MV-4-11 (cell line): ENCODE measurements at regions not wholly inside any gene's neighbourhood (a gene's known extent, or its start where the extent isn't known, plus 50 kb on each side); places are given as distances from the start of the nearest gene placed in this dataset.
"Not testable (repeated sequence)": the region's sequence is repeated elsewhere in the genome, so short reads cannot be mapped to it uniquely, and the experiment has no call there.

Experiments used
- DNase-seq: peaks from one replicate; lab custom pipeline; 2025; lab: John Stamatoyannopoulos, UW

DNA sequence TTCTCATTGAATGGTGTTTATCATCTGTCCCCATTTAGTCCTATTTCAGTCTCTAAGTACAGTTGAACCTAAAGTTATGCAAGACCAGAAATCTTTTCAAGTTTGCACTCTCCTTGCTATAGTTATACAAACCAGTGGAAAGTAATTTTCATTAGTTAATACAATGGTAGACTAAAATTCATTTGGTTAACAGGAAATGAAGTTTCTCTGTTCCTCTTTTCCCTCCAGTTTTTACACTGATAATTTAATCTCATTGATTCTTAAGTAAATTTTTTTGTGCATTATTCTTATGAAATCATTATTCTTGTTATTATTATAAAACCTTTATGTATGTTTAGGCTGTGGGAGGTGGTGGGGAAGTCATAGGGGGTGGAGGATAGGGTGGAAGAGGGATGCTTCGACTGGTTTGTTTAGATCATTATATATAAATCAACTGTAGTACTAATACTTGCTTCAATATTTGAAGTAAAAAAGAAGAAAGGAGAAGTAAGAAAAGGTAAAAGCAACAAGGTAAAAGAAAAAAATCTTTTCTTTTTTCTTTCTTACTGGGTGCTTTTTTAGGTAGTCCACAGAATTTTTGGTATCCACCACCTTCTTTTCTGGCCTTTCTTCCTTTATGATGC is 104.1 kb downstream of the GPR85 start:
- DNase-seq = no peak

DNA sequence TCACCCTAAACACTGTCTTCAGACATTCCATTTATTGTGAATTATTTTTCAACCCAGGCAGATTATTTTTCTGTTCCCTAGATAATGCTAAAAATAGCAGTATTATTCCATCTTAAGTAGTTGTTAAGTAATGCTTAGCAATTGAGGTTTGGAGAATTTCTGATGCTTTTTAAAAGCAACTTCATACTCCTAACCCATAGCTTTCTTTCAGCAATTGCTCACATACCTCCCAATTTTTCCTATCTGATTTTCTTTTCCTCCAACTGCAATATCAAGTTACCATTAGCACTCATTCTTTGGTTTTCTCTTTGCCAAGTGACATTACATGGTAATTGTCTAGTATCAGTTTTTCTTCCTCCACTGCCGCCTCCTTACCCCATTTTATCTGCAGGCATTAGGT is 104.7 kb downstream of the GPR85 start:
- no peak for DNase-seq

DNA sequence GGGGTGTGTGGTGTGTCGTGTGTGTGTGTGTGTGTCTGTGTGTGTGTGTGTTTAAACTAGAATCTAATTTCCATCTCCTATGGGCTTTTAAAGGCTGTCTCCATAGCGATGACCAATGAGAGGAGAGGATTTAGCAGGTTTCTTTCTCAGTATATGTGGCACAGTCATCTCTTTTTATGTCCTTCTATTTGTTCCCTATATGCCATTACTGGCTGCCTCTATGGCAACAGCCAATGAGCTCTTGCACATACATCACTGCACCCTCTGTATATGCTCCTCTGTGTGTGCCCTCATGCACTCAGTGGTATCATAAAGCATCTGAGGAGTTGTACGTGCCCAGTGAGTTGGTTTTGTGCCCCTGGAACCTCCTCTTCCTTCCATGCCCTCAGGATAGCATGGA is 107.6 kb downstream of the GPR85 start:
- not testable (repeated sequence) for DNase-seq

GRCh38 chr7:112977244-112977955 is 109.2 kb downstream of the GPR85 start:
- not testable (repeated sequence) for DNase-seq

- DNase-seq = no peak
Observed at GRCh38 chr7:112970771-112971170, 115.9 kb downstream of the GPR85 start.

DNA sequence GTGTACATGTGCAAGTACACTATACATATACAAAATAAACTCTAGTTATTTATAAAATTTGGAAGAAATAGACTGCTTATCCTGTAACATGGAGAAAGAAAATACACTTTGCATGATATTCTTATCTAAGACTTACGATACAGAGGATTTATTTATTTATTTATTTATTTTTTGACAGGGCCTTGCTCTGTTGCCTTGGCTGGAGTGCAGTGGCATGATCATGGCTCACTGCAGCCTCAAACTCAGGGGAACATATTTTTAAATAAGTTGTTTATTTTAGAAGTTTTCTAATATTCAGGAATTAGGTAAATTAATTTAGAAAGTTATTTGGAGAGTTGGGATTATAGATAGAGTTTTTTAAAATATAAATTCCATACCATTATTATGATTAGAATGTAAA is 116.7 kb downstream of the GPR85 start:
- DNase-seq = no peak

- no peak for DNase-seq
Observed at GRCh38 chr7:112965506-112965905, 121.1 kb downstream of the GPR85 start.

- no peak for DNase-seq
Observed at GRCh38 chr7:112963634-112964033, 123.0 kb downstream of the GPR85 start.

- no peak for DNase-seq
Observed at GRCh38 chr7:112962815-112963214, 123.8 kb downstream of the GPR85 start.

GRCh38 chr7:112959276-112959675 is 127.4 kb downstream of the GPR85 start:
- peak; percentile 43 for DNase-seq

GRCh38 chr7:112958775-112959174 is 127.9 kb downstream of the GPR85 start:
- no peak for DNase-seq

DNA sequence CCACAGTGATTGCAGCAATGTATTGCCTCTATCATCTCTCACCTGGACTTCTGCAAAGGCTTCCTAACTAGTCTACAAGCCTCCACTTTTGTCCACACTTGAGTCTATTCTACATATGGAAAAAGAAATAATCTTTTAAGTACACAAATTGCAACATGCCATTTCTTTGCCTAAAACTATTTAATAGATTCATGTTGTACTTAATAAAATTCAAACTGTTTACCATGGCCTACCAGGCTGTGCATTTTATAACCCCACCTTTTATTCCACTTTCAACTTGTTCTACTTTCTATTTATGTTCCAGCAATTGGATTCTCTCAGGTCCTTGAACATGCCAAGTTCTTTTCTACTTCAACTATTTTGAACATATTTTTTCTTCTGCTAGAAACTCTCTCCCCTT is 128.7 kb downstream of the GPR85 start:
- DNase-seq = no peak

GRCh38 chr7:112953031-112953430 is 133.6 kb downstream of the GPR85 start:
- not testable (repeated sequence) for DNase-seq

- no peak for DNase-seq
Observed at GRCh38 chr7:112951070-112951469, 135.6 kb downstream of the GPR85 start.

- not testable (repeated sequence) for DNase-seq
Observed at GRCh38 chr7:112949682-112950081, 136.9 kb downstream of the GPR85 start.

- no peak for DNase-seq
Observed at GRCh38 chr7:112946350-112946749, 140.3 kb downstream of the GPR85 start.

DNA sequence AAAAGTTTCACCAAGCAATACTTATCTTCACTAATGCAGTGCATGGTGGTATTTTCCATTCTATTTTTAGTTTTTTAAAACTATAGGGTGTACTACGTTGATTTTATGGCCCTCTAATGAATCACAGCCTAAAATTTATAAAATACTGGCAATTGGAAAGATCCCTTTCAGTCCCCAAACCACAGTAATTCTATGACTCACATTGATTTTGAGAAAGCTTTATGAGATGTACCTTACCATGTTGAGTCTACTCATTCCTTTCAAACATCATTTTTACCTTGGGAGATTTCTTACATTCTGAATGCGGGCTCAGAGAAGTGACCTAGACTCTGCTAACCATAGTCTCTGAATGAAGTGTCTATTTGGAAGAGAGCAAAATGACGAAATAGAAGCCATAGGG is 141.6 kb downstream of the GPR85 start:
- no peak for DNase-seq

DNA sequence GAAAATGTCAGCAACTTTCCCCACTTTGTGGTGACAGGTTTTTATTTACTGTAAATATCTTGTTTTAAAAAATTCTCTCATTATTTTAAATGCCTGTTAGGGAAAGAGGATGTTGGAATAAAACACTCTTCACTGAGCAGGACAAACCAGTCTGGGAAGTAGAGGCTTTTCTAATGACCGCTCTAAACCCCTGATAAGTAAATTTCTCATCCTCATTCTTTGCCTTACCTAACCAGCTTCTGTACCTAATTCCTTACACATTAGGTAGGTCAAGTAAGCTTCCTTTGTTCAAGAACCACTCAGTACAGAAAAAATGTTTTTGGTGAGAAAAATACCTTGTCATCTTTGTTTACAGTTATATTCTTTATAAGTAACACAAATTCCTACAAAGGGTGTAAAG is 143.6 kb downstream of the GPR85 start:
- DNase-seq = no peak

- DNase-seq = not testable (repeated sequence)
Observed at GRCh38 chr7:112942125-112942524, 144.5 kb downstream of the GPR85 start.

DNA sequence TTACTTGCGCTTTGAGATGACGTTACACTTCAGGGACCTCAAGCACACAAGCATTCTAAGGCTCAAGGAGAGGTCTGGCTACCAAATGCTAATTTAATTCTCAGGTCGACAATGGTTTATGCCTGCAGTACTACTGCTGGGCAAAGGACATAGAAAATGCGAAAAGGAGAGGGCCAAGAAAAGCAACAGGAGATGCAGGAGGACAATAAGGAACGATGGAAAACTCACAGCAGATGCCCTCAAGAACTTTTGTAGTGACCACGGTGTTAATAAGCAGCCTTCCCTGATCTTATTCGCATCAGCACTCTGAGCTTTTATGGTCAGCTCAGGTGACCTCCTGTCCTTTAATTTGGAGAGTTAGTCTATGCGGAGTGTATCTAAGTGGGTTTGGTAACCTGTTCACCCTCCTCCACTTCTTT is 146.3 kb downstream of the GPR85 start:
- DNase-seq = no peak

DNA sequence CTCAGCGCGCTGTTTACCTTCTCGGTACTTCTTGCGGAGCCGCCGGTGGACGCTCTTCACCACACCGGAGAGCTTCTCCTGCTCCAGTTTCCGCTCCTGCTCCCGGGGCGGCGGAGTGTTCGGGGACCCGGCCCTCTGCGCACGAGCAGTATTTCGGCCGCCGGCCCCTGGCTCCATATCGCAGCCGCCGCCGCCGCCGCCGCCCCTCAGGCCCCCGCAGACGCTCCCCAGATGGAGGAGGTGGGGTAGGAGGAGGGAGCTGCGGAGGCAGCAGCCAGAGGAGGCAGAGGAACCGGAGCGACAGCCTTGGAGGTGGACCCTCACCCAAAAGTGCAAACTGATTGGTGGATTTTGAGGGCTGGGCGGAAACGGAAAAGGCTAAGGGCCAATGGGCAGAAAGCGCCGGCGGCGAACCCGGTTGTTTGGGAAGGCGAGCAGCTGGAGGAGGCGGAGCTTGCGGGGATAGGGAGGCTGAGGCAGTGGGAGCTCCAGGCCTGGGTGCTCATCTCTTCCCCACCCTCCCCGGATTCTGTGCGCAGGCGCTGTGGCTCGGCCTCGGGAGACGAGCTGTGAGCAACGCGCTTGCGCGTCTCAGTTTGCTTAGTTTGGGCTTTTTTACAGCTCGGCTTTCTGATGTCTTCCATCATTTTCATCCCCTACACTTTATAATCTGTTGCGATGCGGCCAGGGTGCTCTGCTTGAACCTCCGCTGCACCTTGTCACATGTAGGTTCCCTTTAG is 146.9 kb downstream of the GPR85 start:
- peak; percentile 99 for DNase-seq

GRCh38 chr7:112938863-112939573 is 147.6 kb downstream of the GPR85 start:
- no peak for DNase-seq
